H9 (cell line): ENCODE measurements at regions not wholly inside any gene's neighbourhood (a gene's known extent, or its start where the extent isn't known, plus 50 kb on each side); places are given as distances from the start of the nearest gene placed in this dataset.

Experiments
- DNase-seq: peaks from one replicate; pipeline ENCODE4 v3.0.0-alpha.2; 2017
- H2AFZ ChIP-seq: one replicate; pipeline ENCODE4 v1.6.1; 2013; ENCODE audit warnings: mild to moderate bottlenecking, low read length, control low read depth, moderate library complexity
- H2AK5ac ChIP-seq: 2 replicates; pipeline ENCODE4 v1.6.1; 2013; ENCODE audit warnings: low read length, control low read depth, mixed read lengths; ENCODE audit not compliant: insufficient read length
- H2BK120ac ChIP-seq: one replicate; pipeline ENCODE4 v1.6.1; 2013; ENCODE audit warnings: low read depth, mild to moderate bottlenecking, low read length, control low read depth, inconsistent platforms; ENCODE audit not compliant: poor library complexity, severe bottlenecking
- H2BK12ac ChIP-seq: 2 replicates; pipeline ENCODE4 v1.6.1; 2013; ENCODE audit warnings: low read length, control low read depth, mixed read lengths, low read depth; ENCODE audit not compliant: insufficient read length
- H2BK15ac ChIP-seq: 2 replicates; pipeline ENCODE4 v1.6.1; 2013; ENCODE audit warnings: low read depth, low read length, control low read depth
- H2BK20ac ChIP-seq: one replicate; pipeline ENCODE4 v1.6.1; 2013; ENCODE audit warnings: low read depth, mild to moderate bottlenecking, low read length, control low read depth, inconsistent platforms; ENCODE audit not compliant: poor library complexity, severe bottlenecking
- H2BK5ac ChIP-seq: 2 replicates; pipeline ENCODE4 v1.6.1; 2013; ENCODE audit warnings: low read length, control low read depth, mixed read lengths; ENCODE audit not compliant: insufficient read length
- H3K14ac ChIP-seq: 2 replicates; pipeline ENCODE4 v1.6.1; 2013; ENCODE audit warnings: low read length, control low read depth; ENCODE audit not compliant: insufficient read depth
- H3K18ac ChIP-seq: 2 replicates; pipeline ENCODE4 v1.6.1; 2013; ENCODE audit warnings: low read depth, mild to moderate bottlenecking, mixed read lengths, low read length, control low read depth; ENCODE audit not compliant: insufficient read length
- H3K23ac ChIP-seq: 2 replicates; pipeline ENCODE4 v1.6.1; 2013; ENCODE audit warnings: low read length, control low read depth, mixed read lengths, low read depth; ENCODE audit not compliant: insufficient read length
- H3K23me2 ChIP-seq: 2 replicates; pipeline ENCODE4 v1.6.1; 2013; ENCODE audit warnings: low read depth, mild to moderate bottlenecking, mixed read lengths, low read length, control low read depth; ENCODE audit not compliant: insufficient read length, poor library complexity, severe bottlenecking
- H3K27ac ChIP-seq: 2 replicates; pipeline ENCODE4 v1.5.1; 2013; ENCODE audit warnings: low read length, control low read depth, mixed read lengths, low read depth; ENCODE audit not compliant: insufficient read length
- H3K27me3 ChIP-seq: 2 replicates; pipeline ENCODE4 v1.6.1; 2013; ENCODE audit warnings: low read length, control low read depth, inconsistent platforms; ENCODE audit not compliant: insufficient read depth
- H3K4ac ChIP-seq: 2 replicates; pipeline ENCODE4 v1.6.1; 2013; ENCODE audit warnings: low read depth, mild to moderate bottlenecking, control low read depth, inconsistent platforms, low read length, moderate library complexity
- H3K4me1 ChIP-seq: 2 replicates; pipeline ENCODE4 v1.6.1; 2013; ENCODE audit warnings: low read length, control low read depth, inconsistent platforms; ENCODE audit not compliant: insufficient read depth
- H3K4me2 ChIP-seq: 2 replicates; pipeline ENCODE4 v1.6.1; 2013; ENCODE audit warnings: low read length, control low read depth, mixed read lengths; ENCODE audit not compliant: insufficient read length, insufficient read depth
- H3K56ac ChIP-seq: 2 replicates; pipeline ENCODE4 v1.6.1; 2013; ENCODE audit warnings: low read depth, mild to moderate bottlenecking, mixed read lengths, low read length, control low read depth; ENCODE audit not compliant: insufficient read length
- H3K79me1 ChIP-seq: 2 replicates; pipeline ENCODE4 v1.6.1; 2013; ENCODE audit warnings: low read depth, mild to moderate bottlenecking, moderate library complexity, low read length, control low read depth, inconsistent platforms; ENCODE audit not compliant: insufficient read depth, poor library complexity, severe bottlenecking
- H3K79me2 ChIP-seq: 2 replicates; pipeline ENCODE4 v1.6.1; 2013; ENCODE audit warnings: low read length, control low read depth, inconsistent platforms; ENCODE audit not compliant: insufficient read depth
- H3K9ac ChIP-seq: 2 replicates; pipeline ENCODE4 v1.6.1; 2013; ENCODE audit warnings: low read length, control low read depth, mixed read lengths; ENCODE audit not compliant: insufficient read length; ENCODE audit errors: extremely low read depth
- H3K9me3 ChIP-seq: one replicate; pipeline ENCODE4 v1.6.1; 2013; ENCODE audit warnings: low read depth, low read length, inconsistent platforms; ENCODE audit not compliant: control insufficient read depth
- H3T11ph ChIP-seq: one replicate; pipeline ENCODE4 v1.6.1; 2013; ENCODE audit warnings: mild to moderate bottlenecking, low read length, control low read depth, inconsistent platforms
- H4K20me1 ChIP-seq: one replicate; pipeline ENCODE4 v1.6.1; 2013; ENCODE audit not compliant: control insufficient read depth, insufficient read length, insufficient read depth
- H4K5ac ChIP-seq: 2 replicates; pipeline ENCODE4 v1.6.1; 2013; ENCODE audit warnings: low read depth, mild to moderate bottlenecking, mixed read lengths, low read length, control low read depth; ENCODE audit not compliant: insufficient read length
- H4K8ac ChIP-seq: replicated peaks from 2 replicates; pipeline ENCODE4 v1.6.1; 2013; ENCODE audit warnings: low read length, control low read depth, mixed read lengths, low read depth; ENCODE audit not compliant: insufficient read length
- H4K91ac ChIP-seq: 2 replicates; pipeline ENCODE4 v1.6.1; 2013; ENCODE audit warnings: low read depth, mild to moderate bottlenecking, moderate library complexity, mixed read lengths, low read length, control low read depth; ENCODE audit not compliant: insufficient read length
- H3K27ac Mint-ChIP-seq, 3 experiments: 2 replicates in 2 of 3; 3 replicates in 1 of 3; pipeline ENCODE4 v1.8.0; 2020 to 2021; ENCODE audit warnings: mixed read lengths in 3 of 3, mild to moderate bottlenecking in 1 of 3, moderate library complexity in 1 of 3
- H3K27me3 Mint-ChIP-seq: 2 replicates; pipeline ENCODE4 v1.8.0; 2021; ENCODE audit warnings: low read depth, mild to moderate bottlenecking, moderate library complexity, mixed read lengths
- H3K36me3 Mint-ChIP-seq, 3 experiments: 2 replicates in 2 of 3; 3 replicates in 1 of 3; pipeline ENCODE4 v1.8.0; 2020 to 2021; ENCODE audit warnings: low read depth in 3 of 3, mixed read lengths in 3 of 3; ENCODE audit not compliant: insufficient read depth in 1 of 3
- H3K4me1 Mint-ChIP-seq, 2 experiments: 2 replicates each; pipeline ENCODE4 v1.8.0; 2020; ENCODE audit warnings: mixed read lengths in 2 of 2
- H3K4me3 Mint-ChIP-seq, 2 experiments: 2 replicates in 1 of 2; 3 replicates in 1 of 2; pipeline ENCODE4 v1.8.0; 2020 to 2021; ENCODE audit warnings: mild to moderate bottlenecking in 2 of 2, mixed read lengths in 2 of 2, moderate library complexity in 1 of 2
- H3K9me3 Mint-ChIP-seq, 2 experiments: 2 replicates in 1 of 2; 3 replicates in 1 of 2; pipeline ENCODE4 v1.8.0; 2020; ENCODE audit warnings: mild to moderate bottlenecking in 2 of 2, mixed read lengths in 2 of 2, moderate library complexity in 1 of 2
- WGBS: extraction: QIAGEN DNeasy Blood & Tissue Kit; methylation state at CpG from one replicate; pipeline ENCODE4 v1.1.7; 2013; ENCODE audit warnings: missing lambda C conversion rate, low lambda C conversion rate, mixed read lengths; ENCODE audit not compliant: insufficient read length; ENCODE audit errors: extremely low coverage; 5-methylcytosine and 5-hydroxymethylcytosine counted together
- TF ChIP-seq, protein P1 (sequence below): fragments of 200-600 bp; sonication (generic); conservative IDR thresholded peaks from 3 replicates; pipeline ENCODE4 v1.8.0; 2021; ENCODE audit warnings: antibody characterized with exemption, mild to moderate bottlenecking

DNA sequence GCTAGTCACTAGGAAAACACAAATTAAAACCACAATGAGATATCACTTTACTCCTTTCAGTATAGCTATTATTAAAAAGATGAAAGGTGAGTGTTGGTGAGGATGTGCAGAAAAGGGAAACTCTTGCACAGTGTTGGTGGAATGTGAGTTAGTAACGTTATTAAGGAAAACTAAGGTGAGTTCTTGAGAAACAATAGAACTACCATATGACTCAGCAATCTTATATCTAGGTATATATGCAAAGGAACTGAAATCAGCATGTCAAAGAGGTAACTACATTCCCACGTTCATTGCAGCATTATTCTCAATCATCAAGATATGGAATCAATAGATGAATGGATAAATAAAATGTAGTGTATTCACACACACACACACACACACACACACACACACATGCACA lies 117.3 kb upstream of the HNMT start:
- Histone ChIP-seq H3K79me1 (no peaks in the 10 kb centered on the region), H3K4ac (no peak overlapping the region), H4K5ac (no peak overlapping the region), H2BK5ac (no peak overlapping the region), H2AFZ (no peak overlapping the region), H4K20me1 (no peaks in the 10 kb centered on the region), H3K27ac (no peak overlapping the region), H3K4me1 (no peaks in the 10 kb centered on the region; the same call in 1 of the 2 replicates), H3K56ac (no peak overlapping the region), H3K23me2 (no peaks in the 10 kb centered on the region), H2BK12ac (no peak overlapping the region), H3T11ph (no peak overlapping the region), H3K23ac (no peak overlapping the region), H2BK15ac (no peak overlapping the region), H3K9ac (no peak overlapping the region), H2AK5ac (no peak overlapping the region), H3K18ac (no peak overlapping the region), H3K4me2 (no peak overlapping the region), H3K79me2 (no peaks in the 10 kb centered on the region), H3K27me3 (no peaks in the 10 kb centered on the region), H2BK20ac (no peak overlapping the region), H4K91ac (no peak overlapping the region), H2BK120ac (no peak overlapping the region), H4K8ac (no peak overlapping the region), H3K9me3 (no peaks in the 10 kb centered on the region), H3K14ac (no peak overlapping the region)
- Mint-ChIP-seq H3K27ac (peak overlapping the region in 2 of 3 experiments; percentile 17 to 70; a peak in 4 of 7 replicates), H3K4me1 (peaks cover 17% of the 10 kb centered on the region in 2 experiments), H3K9me3 (peaks cover 12 to 15% of the 10 kb centered on the region in 2 experiments), H3K27me3 (no peaks in the 10 kb centered on the region), H3K36me3 (peaks cover under 1 to 10% (median 3%) of the 10 kb centered on the region in 3 experiments; a peak in 4 of 7 replicates), H3K4me3 (no peak overlapping the region)
- TF ChIP-seq, protein P1, sequence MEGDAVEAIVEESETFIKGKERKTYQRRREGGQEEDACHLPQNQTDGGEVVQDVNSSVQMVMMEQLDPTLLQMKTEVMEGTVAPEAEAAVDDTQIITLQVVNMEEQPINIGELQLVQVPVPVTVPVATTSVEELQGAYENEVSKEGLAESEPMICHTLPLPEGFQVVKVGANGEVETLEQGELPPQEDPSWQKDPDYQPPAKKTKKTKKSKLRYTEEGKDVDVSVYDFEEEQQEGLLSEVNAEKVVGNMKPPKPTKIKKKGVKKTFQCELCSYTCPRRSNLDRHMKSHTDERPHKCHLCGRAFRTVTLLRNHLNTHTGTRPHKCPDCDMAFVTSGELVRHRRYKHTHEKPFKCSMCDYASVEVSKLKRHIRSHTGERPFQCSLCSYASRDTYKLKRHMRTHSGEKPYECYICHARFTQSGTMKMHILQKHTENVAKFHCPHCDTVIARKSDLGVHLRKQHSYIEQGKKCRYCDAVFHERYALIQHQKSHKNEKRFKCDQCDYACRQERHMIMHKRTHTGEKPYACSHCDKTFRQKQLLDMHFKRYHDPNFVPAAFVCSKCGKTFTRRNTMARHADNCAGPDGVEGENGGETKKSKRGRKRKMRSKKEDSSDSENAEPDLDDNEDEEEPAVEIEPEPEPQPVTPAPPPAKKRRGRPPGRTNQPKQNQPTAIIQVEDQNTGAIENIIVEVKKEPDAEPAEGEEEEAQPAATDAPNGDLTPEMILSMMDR = no peak
- no peak for DNase-seq
- no CpG with 5 or more reads among the region's 2 CpGs for WGBS
